CD4-positive, alpha-beta T cell treated with Interleukin-4 for 1 hour (primary cell): ENCODE measurements at regions not wholly inside any gene's neighbourhood (a gene's known extent, or its start where the extent isn't known, plus 50 kb on each side); places are given as distances from the start of the nearest gene placed in this dataset.

ENCODE experiments used
- DNase-seq, 2 donors: peaks; one replicate each; pipeline ENCODE4 v3.0.0-alpha.2; 2020 to 2022

DNA sequence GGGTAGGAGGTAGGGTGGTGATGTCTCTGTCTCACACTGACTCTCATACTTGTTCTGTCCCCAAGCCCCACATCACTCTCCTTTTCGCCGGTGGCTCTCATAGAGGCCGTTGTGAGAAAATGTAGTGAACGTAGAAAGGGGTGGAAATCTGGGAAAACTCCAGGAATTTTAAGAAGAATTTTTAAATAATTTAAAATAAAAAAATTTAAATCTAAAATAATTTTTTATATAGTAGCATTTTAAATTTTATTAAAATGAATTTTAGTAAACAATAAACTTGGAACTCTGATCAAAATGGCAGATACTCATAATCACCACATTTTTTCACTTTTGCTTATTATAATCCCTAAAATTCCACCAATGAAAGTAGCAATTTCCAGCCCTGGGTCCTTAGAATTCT is 473.6 kb upstream of the ZFHX3 start:
- DNase-seq = no peak

- no peak for DNase-seq
Measured at GRCh38 chr16:73515616-73516015, 467.7 kb upstream of the ZFHX3 start.

- DNase-seq = no peak
Measured at GRCh38 chr16:73510852-73511251, 462.9 kb upstream of the ZFHX3 start.

- no peak for DNase-seq
Measured at GRCh38 chr16:73506568-73507056, 458.7 kb upstream of the ZFHX3 start.

GRCh38 chr16:73505577-73505976 is 457.6 kb upstream of the ZFHX3 start:
- DNase-seq = no peak

DNA sequence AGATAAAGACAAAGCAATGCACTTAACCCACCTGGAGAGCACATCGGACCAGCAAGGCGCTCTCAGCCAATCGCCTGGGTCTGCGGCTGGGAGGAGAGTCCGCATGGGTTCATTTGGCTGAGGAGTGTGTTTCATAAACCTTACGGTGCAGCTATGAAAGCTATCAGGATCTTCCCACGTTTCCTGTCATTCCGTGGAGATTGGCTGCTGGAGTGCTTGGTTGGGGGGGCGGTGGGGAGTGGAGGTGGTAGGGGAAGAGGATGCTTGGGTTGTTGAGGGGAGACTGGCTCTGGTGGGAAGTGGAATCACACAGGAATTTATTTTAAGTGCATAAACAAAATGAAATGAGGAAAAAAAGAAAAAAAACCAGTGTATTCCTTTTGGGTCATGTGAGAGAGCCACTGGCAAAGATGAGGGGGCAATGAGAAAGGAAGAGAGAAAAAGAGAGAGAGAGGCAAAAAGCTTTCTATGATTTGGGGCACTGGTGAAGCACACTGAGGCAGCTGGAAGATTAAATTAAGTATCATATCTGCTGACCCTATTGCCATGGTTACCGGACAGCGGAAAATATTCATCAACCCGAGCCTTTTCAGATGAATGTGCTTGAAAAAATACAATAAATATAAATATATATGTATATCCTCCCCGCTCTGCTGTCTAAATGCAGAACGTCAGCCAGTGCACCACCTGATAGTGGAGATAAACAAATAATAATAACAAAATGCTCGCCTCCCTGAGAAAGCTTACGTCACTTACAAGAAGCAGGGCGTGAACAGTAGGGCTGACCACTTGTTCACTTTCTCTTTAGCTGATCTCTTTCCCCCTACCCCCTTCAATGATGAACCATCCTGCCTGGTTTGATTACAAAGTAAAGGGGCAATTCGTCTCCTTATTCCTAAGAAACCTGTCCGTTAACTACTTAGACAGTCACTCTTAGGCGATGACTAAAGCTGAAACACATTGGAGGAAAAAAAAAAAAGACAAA is 457.0 kb upstream of the ZFHX3 start:
- DNase-seq = no peak

DNA sequence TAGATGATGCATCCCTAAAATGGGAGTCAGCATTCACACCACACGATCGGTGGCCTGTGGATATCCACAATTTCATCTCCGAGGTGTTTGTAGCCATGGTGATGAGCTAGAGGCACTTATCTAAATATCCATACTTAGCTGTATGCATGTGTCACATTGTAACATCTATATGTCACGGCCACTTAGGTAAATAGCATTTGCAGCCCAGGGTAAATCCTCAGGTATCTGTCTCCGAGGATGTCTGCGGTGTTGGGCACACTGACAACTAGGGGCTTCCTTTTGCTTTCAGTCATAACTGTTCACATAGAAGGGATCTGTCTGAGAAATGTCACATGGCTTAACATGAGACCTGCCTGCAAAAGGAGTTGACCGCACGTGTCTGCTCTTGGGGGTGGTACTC is 455.2 kb upstream of the ZFHX3 start:
- no peak for DNase-seq

- no peak for DNase-seq
Measured at GRCh38 chr16:73499276-73499675, 451.3 kb upstream of the ZFHX3 start.

DNA sequence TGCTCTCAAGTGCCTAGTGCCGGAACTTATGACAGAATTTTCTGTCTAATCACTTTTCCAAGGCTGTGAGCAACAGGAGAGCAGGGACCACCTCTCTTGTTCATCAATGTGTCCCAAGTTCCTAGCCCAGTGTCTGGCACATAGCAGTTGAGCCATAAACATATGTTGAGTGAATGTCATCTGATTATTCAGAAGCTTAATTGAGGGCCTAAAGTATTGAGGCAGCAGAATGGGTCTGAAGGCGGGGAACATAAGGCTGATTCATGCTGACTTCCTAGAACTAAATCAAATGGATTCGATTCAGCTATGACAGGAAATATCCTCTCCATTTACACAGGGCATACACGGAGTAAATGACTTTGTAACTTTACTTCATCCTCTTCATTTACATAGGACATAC is 438.0 kb upstream of the ZFHX3 start:
- no peak for DNase-seq

- no peak for DNase-seq
Measured at GRCh38 chr16:73483934-73484711, 436.2 kb upstream of the ZFHX3 start.

- DNase-seq = no peak
Measured at GRCh38 chr16:73483076-73483791, 435.3 kb upstream of the ZFHX3 start.

- no peak for DNase-seq
Measured at GRCh38 chr16:73482310-73482709, 434.4 kb upstream of the ZFHX3 start.

GRCh38 chr16:73480381-73480780 is 432.5 kb upstream of the ZFHX3 start:
- DNase-seq = no peak

GRCh38 chr16:73473713-73474112 is 425.8 kb upstream of the ZFHX3 start:
- DNase-seq = no peak

DNA sequence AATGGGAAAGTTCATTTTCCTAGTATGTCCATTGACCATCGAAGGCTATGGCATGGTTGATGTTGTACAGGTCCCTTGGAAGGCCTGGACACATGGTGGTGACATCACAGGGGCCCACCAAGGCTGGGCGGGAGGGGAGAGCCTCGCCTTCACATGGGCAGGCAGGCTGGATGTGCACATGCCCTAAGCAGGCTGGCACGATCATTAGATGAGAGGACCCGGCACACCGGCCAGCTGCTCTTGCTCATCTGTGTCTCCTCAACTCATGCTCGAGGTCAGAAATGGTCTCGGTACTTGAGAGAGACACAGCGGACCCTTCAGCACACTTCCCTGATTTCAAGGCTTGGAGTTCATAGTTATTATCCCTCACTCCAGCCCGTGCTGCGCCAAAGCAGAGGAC is 416.9 kb upstream of the ZFHX3 start:
- no peak for DNase-seq

GRCh38 chr16:73459586-73459985 is 411.7 kb upstream of the ZFHX3 start:
- DNase-seq = no peak

DNA sequence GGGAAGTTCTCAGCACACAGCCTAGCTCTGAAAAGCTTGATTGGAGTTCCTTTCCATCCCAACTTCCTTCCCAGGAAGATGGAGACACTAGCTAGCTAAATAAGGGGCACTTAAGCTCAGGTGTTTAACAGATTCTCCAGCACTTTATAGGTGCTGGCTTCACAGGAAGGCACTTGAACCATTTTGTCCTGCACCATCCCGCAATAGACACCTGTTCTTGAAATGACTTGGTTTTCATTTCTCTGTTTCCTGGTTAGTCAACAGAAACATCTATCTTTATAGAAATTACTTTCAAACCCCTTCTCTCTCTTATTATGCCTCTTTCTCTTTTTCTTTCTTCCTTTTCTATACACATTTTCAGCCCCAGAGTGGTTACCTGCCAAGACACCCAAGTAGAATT is 409.9 kb upstream of the ZFHX3 start:
- DNase-seq = no peak

GRCh38 chr16:73448970-73449369 is 401.0 kb upstream of the ZFHX3 start:
- DNase-seq = no peak

DNA sequence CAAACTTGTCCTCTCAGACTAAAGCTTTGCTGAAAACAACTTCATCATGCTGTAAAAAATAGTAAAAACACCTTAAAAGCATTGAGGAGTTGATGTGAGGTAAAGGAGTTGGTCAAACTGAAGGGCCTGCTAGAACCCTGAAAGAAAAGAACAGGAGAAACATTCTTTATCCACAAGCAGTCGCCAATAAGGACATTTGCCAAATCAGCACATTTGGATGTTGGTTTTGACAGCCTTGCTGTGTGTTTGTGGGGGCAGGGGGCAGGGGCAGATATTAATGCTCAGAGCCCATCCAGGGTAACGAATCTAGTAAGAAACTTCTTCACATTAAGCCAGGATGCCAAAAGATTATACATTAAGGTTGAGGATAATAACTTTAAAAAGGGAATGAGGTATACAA is 399.9 kb upstream of the ZFHX3 start:
- DNase-seq = no peak

GRCh38 chr16:73434621-73435020 is 386.7 kb upstream of the ZFHX3 start:
- no peak for DNase-seq

GRCh38 chr16:73433731-73434307 is 385.9 kb upstream of the ZFHX3 start:
- DNase-seq = no peak

- DNase-seq = no peak
Measured at GRCh38 chr16:73432850-73433730, 385.2 kb upstream of the ZFHX3 start.
